Neural progenitor cell (in vitro differentiated cells): ENCODE measurements at regions not wholly inside any gene's neighbourhood (a gene's known extent, or its start where the extent isn't known, plus 50 kb on each side); places are given as distances from the start of the nearest gene placed in this dataset.

Experiments used
- DNase-seq: peaks from one replicate; pipeline ENCODE4 v3.0.0-alpha.2; 2016; ENCODE audit warnings: low spot score
- H2AFZ ChIP-seq: fragments of 200-600 bp; sonication (generic); replicated peaks from 2 replicates; pipeline ENCODE4 v1.6.1; 2016; ENCODE audit warnings: antibody characterized with exemption
- H3F3A ChIP-seq: fragments of 200-600 bp; sonication (generic); 2 replicates; pipeline ENCODE4 v1.6.1; 2016; ENCODE audit warnings: antibody characterized with exemption, low read depth
- H3K27ac ChIP-seq: fragments of 200-600 bp; sonication (generic); 2 replicates; pipeline ENCODE4 v1.5.1; 2016; ENCODE audit warnings: mild to moderate bottlenecking
- H3K27me3 ChIP-seq: fragments of 200-600 bp; sonication (generic); 2 replicates; pipeline ENCODE4 v1.6.1; 2016; ENCODE audit warnings: mild to moderate bottlenecking, moderate library complexity
- H3K36me3 ChIP-seq: fragments of 200-600 bp; sonication (generic); 2 replicates; pipeline ENCODE4 v1.5.1; 2016
- H3K4me1 ChIP-seq: fragments of 200-600 bp; sonication (generic); 2 replicates; pipeline ENCODE4 v1.6.1; 2016; ENCODE audit warnings: mixed run types
- H3K4me2 ChIP-seq: fragments of 200-600 bp; sonication (generic); 2 replicates; pipeline ENCODE4 v1.6.1; 2016
- H3K4me3 ChIP-seq: fragments of 200-600 bp; sonication (generic); 2 replicates; pipeline ENCODE4 v1.5.1; 2016
- H3K79me2 ChIP-seq: fragments of 200-600 bp; sonication (generic); 2 replicates; pipeline ENCODE4 v1.6.1; 2016; ENCODE audit warnings: low read depth
- H3K9ac ChIP-seq: fragments of 200-600 bp; sonication (generic); 2 replicates; pipeline ENCODE4 v1.6.1; 2016
- H3K9me3 ChIP-seq: fragments of 200-600 bp; sonication (generic); 2 replicates; pipeline ENCODE4 v1.5.1; 2016; ENCODE audit warnings: low read depth
- H4K20me1 ChIP-seq: fragments of 200-600 bp; sonication (generic); 2 replicates; pipeline ENCODE4 v1.6.1; 2016; ENCODE audit warnings: low read depth
- H3K27ac Mint-ChIP-seq: 3 replicates; pipeline ENCODE4 v1.8.0; 2021; ENCODE audit warnings: mixed read lengths
- H3K27me3 Mint-ChIP-seq: 2 replicates; pipeline ENCODE4 v1.8.0; 2022; ENCODE audit warnings: low read depth, mild to moderate bottlenecking, inconsistent platforms, moderate library complexity, mixed read lengths; ENCODE audit not compliant: insufficient read depth
- H3K36me3 Mint-ChIP-seq: 3 replicates; pipeline ENCODE4 v1.8.0; 2021; ENCODE audit warnings: mixed read lengths
- H3K4me1 Mint-ChIP-seq: 3 replicates; pipeline ENCODE4 v1.8.0; 2021; ENCODE audit warnings: mixed read lengths
- H3K4me3 Mint-ChIP-seq: 3 replicates; pipeline ENCODE4 v1.8.0; 2021; ENCODE audit warnings: mild to moderate bottlenecking, moderate library complexity, mixed read lengths
- H3K9me3 Mint-ChIP-seq: 3 replicates; pipeline ENCODE4 v1.8.0; 2020; ENCODE audit warnings: mixed read lengths
- EZH2 ChIP-seq: fragments of 200-600 bp; sonication (generic); IDR thresholded peaks from 2 replicates; pipeline ENCODE4 v1.6.1; 2017; ENCODE audit warnings: antibody characterized with exemption, mild to moderate bottlenecking, moderate library complexity
- EZH2phosphoT487 ChIP-seq: fragments of 200-600 bp; sonication (generic); IDR thresholded peaks from 2 replicates; pipeline ENCODE4 v1.6.1; 2017; ENCODE audit warnings: antibody characterized with exemption
- TF ChIP-seq, protein P1 (sequence below): fragments of 200-600 bp; sonication (generic); IDR thresholded peaks from 2 replicates; pipeline ENCODE4 v1.5.1; 2017; ENCODE audit warnings: antibody characterized with exemption, mild to moderate bottlenecking

DNA sequence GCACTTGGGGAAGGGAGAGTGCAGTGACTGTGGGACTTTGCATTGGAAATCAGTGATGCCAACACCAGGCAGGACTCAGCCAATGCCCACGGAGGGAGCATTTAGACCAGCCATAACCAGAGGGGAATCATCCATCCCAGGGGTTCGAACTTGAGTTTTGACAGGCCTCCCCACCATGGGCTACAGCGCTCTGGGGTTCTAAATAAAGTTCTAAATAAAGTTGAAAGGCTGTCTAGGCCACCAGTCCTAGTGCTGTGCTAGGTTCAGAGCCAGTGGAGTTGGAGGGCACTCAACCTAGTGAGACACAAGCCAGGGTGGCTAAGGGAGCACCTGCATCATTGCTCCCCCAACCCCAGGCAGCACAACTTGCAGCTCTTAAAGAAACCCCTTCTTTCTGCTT, 82.0 kb upstream of the SLC38A4 start:
- Mint-ChIP-seq H3K9me3 (peaks cover 6% of the 10 kb centered on the region), H3K36me3 (no peaks in the 10 kb centered on the region), H3K4me1 (no peaks in the 10 kb centered on the region), H3K4me3 (no peak overlapping the region), H3K27me3 (no peaks in the 10 kb centered on the region), H3K27ac (no peak overlapping the region)
- Histone ChIP-seq H3K4me3 (no peak overlapping the region), H3K36me3 (no peaks in the 10 kb centered on the region), H3F3A (no peaks in the 10 kb centered on the region), H3K4me1 (no peaks in the 10 kb centered on the region), H3K4me2 (no peak overlapping the region), H4K20me1 (no peaks in the 10 kb centered on the region), H3K79me2 (no peaks in the 10 kb centered on the region), H3K27me3 (no peaks in the 10 kb centered on the region), H2AFZ (no peak overlapping the region), H3K27ac (no peak overlapping the region), H3K9me3 (no peaks in the 10 kb centered on the region), H3K9ac (no peak overlapping the region)
- DNase-seq, result no peak
- TF ChIP-seq EZH2 (no peak), EZH2phosphoT487 (no peak)
- TF ChIP-seq, protein P1, sequence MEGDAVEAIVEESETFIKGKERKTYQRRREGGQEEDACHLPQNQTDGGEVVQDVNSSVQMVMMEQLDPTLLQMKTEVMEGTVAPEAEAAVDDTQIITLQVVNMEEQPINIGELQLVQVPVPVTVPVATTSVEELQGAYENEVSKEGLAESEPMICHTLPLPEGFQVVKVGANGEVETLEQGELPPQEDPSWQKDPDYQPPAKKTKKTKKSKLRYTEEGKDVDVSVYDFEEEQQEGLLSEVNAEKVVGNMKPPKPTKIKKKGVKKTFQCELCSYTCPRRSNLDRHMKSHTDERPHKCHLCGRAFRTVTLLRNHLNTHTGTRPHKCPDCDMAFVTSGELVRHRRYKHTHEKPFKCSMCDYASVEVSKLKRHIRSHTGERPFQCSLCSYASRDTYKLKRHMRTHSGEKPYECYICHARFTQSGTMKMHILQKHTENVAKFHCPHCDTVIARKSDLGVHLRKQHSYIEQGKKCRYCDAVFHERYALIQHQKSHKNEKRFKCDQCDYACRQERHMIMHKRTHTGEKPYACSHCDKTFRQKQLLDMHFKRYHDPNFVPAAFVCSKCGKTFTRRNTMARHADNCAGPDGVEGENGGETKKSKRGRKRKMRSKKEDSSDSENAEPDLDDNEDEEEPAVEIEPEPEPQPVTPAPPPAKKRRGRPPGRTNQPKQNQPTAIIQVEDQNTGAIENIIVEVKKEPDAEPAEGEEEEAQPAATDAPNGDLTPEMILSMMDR, result no peak

GRCh38 chr12:46908236-46908935, 82.6 kb upstream of the SLC38A4 start:
- Histone ChIP-seq H3K27me3 (no peaks in the 10 kb centered on the region), H3K9me3 (no peaks in the 10 kb centered on the region), H3K4me3 (no peak overlapping the region), H3K36me3 (no peaks in the 10 kb centered on the region), H3K4me2 (no peak overlapping the region), H3K79me2 (no peaks in the 10 kb centered on the region), H3K27ac (no peak overlapping the region), H3K9ac (no peak overlapping the region), H4K20me1 (no peaks in the 10 kb centered on the region), H3K4me1 (no peaks in the 10 kb centered on the region), H3F3A (no peaks in the 10 kb centered on the region), H2AFZ (no peak overlapping the region)
- H3K4me3 Mint-ChIP-seq, result no peak overlapping the region
- no peaks in the 10 kb centered on the region for H3K4me1 Mint-ChIP-seq
- no peaks in the 10 kb centered on the region for H3K36me3 Mint-ChIP-seq
- peaks cover 6% of the 10 kb centered on the region for H3K9me3 Mint-ChIP-seq
- H3K27ac Mint-ChIP-seq, result no peak overlapping the region
- TF ChIP-seq EZH2 (no peak), EZH2phosphoT487 (no peak)
- TF ChIP-seq, protein P1, result no peak
- H3K27me3 Mint-ChIP-seq, result no peaks in the 10 kb centered on the region
- no peak for DNase-seq

DNA sequence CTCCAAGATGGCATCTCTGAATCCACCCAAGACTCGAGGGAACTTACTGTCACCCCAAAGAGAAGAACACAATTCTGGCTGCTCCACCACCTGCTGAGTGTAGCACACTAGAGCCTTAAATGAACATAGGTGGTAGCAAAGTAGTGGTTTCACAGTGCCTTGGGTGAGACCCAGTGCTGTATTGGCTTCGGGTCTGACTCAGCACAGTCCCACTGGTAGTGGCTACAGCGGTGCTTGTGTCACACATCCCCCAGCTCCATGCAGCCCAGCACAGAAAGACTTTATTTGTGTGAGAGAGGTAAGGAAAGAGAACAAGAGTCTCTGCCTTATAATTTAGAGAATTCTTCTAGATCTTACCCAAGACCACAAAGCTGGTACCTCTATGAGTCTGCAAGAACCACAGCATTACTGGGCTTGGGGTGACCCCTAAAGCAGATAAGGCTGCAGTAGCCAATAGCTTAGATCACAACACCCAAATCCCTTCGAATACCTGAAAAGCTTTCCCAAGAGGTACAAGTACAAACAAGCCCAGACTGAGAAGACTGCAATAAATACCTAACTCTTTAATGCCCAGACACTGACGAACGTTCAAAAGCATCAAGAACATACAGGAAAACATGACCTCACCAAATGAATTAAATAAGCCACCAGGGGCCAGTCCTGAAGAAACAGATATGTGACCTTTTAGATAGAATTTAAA, 83.3 kb upstream of the SLC38A4 start:
- Histone ChIP-seq H4K20me1 (no peaks in the 10 kb centered on the region), H3K9me3 (no peaks in the 10 kb centered on the region), H3K9ac (no peak overlapping the region), H3K4me3 (no peak overlapping the region), H3K27me3 (no peaks in the 10 kb centered on the region), H3K36me3 (no peaks in the 10 kb centered on the region), H3F3A (no peaks in the 10 kb centered on the region), H3K27ac (no peak overlapping the region), H2AFZ (no peak overlapping the region), H3K4me1 (no peaks in the 10 kb centered on the region), H3K4me2 (no peak overlapping the region), H3K79me2 (no peaks in the 10 kb centered on the region)
- TF ChIP-seq, protein P1, result no peak
- no peak for TF ChIP-seq EZH2phosphoT487
- no peak for TF ChIP-seq EZH2
- DNase-seq, result no peak
- Mint-ChIP-seq H3K36me3 (no peaks in the 10 kb centered on the region), H3K4me3 (no peak overlapping the region), H3K9me3 (peaks cover 10% of the 10 kb centered on the region), H3K27me3 (no peaks in the 10 kb centered on the region), H3K4me1 (no peaks in the 10 kb centered on the region), H3K27ac (no peak overlapping the region)
